Neuronal stem cell (in vitro differentiated cells): ENCODE measurements at regions not wholly inside any gene's neighbourhood (a gene's known extent, or its start where the extent isn't known, plus 50 kb on each side); places are given as distances from the start of the nearest gene placed in this dataset.

Experiments used
- DNase-seq: peaks from one replicate; pipeline ENCODE4 v3.0.0-alpha.2; 2013; ENCODE audit warnings: low spot score
- H2AFZ ChIP-seq: one replicate; pipeline ENCODE4 v1.6.1; 2013; ENCODE audit warnings: mild to moderate bottlenecking, low read length, inconsistent platforms
- H2AK5ac ChIP-seq: 2 replicates; pipeline ENCODE4 v1.6.1; 2013; ENCODE audit warnings: low read depth, mild to moderate bottlenecking, inconsistent platforms, low read length, moderate library complexity, mixed read lengths
- H2BK120ac ChIP-seq: 2 replicates; pipeline ENCODE4 v1.6.1; 2013; ENCODE audit warnings: low read depth, mild to moderate bottlenecking, inconsistent platforms, low read length, moderate library complexity, mixed read lengths
- H2BK12ac ChIP-seq: one replicate; pipeline ENCODE4 v1.6.1; 2013; ENCODE audit warnings: low read length, inconsistent platforms
- H2BK15ac ChIP-seq: 2 replicates; pipeline ENCODE4 v1.6.1; 2013; ENCODE audit warnings: mild to moderate bottlenecking, low read length, inconsistent platforms, mixed read lengths
- H2BK5ac ChIP-seq: one replicate; pipeline ENCODE4 v1.6.1; 2013; ENCODE audit warnings: inconsistent platforms, mild to moderate bottlenecking, low read length, moderate library complexity
- H3K14ac ChIP-seq: one replicate; pipeline ENCODE4 v1.6.1; 2013; ENCODE audit warnings: low read length, inconsistent platforms
- H3K18ac ChIP-seq: 2 replicates; pipeline ENCODE4 v1.6.1; 2013; ENCODE audit warnings: low read length, inconsistent platforms
- H3K23ac ChIP-seq: 2 replicates; pipeline ENCODE4 v1.6.1; 2013; ENCODE audit warnings: low read depth, mild to moderate bottlenecking, mixed read lengths, low read length, inconsistent platforms; ENCODE audit not compliant: poor library complexity
- H3K27ac ChIP-seq: replicated peaks from 3 replicates; pipeline ENCODE4 v1.5.1; 2013; ENCODE audit warnings: low read length, inconsistent platforms
- H3K27me3 ChIP-seq, 3 experiments: 2 replicates each; pipeline ENCODE4 v1.6.1; 2013; ENCODE audit warnings: low read length in 3 of 3, mild to moderate bottlenecking in 2 of 3, inconsistent platforms in 1 of 3, low read depth in 1 of 3, mixed read lengths in 1 of 3, moderate library complexity in 1 of 3; ENCODE audit not compliant: control insufficient read depth in 3 of 3, insufficient read depth in 3 of 3
- H3K36me3 ChIP-seq, 2 donors: replicated peaks in 1 of 2; 2 replicates each; pipeline ENCODE4 v1.6.1; 2013; ENCODE audit warnings: low read length in 2 of 2; ENCODE audit not compliant: control insufficient read depth in 2 of 2, insufficient read depth in 2 of 2
- H3K4ac ChIP-seq: 2 replicates; pipeline ENCODE4 v1.6.1; 2013; ENCODE audit warnings: inconsistent platforms, mild to moderate bottlenecking, low read length, moderate library complexity
- H3K4me1 ChIP-seq, 2 donors: 1 replicate in 1 of 2; 2 replicates in 1 of 2; pipeline ENCODE4 v1.6.1; 2013; ENCODE audit warnings: low read length in 2 of 2, low read depth in 1 of 2; ENCODE audit not compliant: control insufficient read depth in 2 of 2, insufficient read depth in 1 of 2
- H3K4me2 ChIP-seq: one replicate; pipeline ENCODE4 v1.6.1; 2013; ENCODE audit warnings: mild to moderate bottlenecking, low read length, inconsistent platforms; ENCODE audit not compliant: insufficient read depth, poor library complexity, severe bottlenecking
- H3K4me3 ChIP-seq, 2 donors: 2 replicates each; pipeline ENCODE4 v1.5.1; 2013; ENCODE audit warnings: low read length in 2 of 2, mild to moderate bottlenecking in 2 of 2, inconsistent platforms in 1 of 2, moderate library complexity in 1 of 2
- H3K79me1 ChIP-seq: one replicate; pipeline ENCODE4 v1.6.1; 2013; ENCODE audit warnings: low read depth, mild to moderate bottlenecking, inconsistent platforms, low read length, moderate library complexity
- H3K9ac ChIP-seq: one replicate; pipeline ENCODE4 v1.6.1; 2013; ENCODE audit warnings: mild to moderate bottlenecking, low read depth, low read length, inconsistent platforms; ENCODE audit not compliant: poor library complexity
- H3K9me3 ChIP-seq, 2 donors: replicated peaks in 1 of 2; 2 replicates each; pipeline versions ENCODE3 to v1.6.1; 2013; ENCODE audit warnings: low read length in 2 of 2, mild to moderate bottlenecking in 2 of 2, inconsistent platforms in 1 of 2, low read depth in 1 of 2, mixed read lengths in 1 of 2, moderate library complexity in 1 of 2; ENCODE audit not compliant: control insufficient read depth in 2 of 2, insufficient read depth in 1 of 2
- H4K8ac ChIP-seq: one replicate; pipeline ENCODE4 v1.6.1; 2013; ENCODE audit warnings: low read depth, mild to moderate bottlenecking, inconsistent platforms, low read length, moderate library complexity
- H4K91ac ChIP-seq: one replicate; pipeline ENCODE4 v1.6.1; 2013; ENCODE audit warnings: low read length, low read depth, mild to moderate bottlenecking, inconsistent platforms; ENCODE audit not compliant: poor library complexity
- WGBS, 2 donors: extraction: QIAGEN DNeasy Blood & Tissue Kit; methylation state at CpG; one replicate each; pipeline ENCODE4 v1.1.7; 2013; ENCODE audit warnings: missing lambda C conversion rate in 2 of 2, mixed read lengths in 1 of 2; ENCODE audit not compliant: insufficient read length in 2 of 2, insufficient replicate concordance in 1 of 2; ENCODE audit errors: extremely low coverage in 2 of 2; 5-methylcytosine and 5-hydroxymethylcytosine counted together

- Histone ChIP-seq H3K23ac (no peak overlapping the region), H4K91ac (no peak overlapping the region), H2BK15ac (no peak overlapping the region), H3K18ac (no peak overlapping the region), H3K4ac (no peak overlapping the region), H3K9ac (no peak overlapping the region), H3K27ac (no peak overlapping the region), H3K14ac (no peak overlapping the region), H2BK12ac (no peak overlapping the region), H2AFZ (no peak overlapping the region), H3K36me3 (no peaks in the 10 kb centered on the region), H3K4me2 (no peak overlapping the region), H3K4me3 (no peak overlapping the region), H3K9me3 (no peaks in the 10 kb centered on the region), H3K4me1 (no peaks in the 10 kb centered on the region), H3K27me3 (no peaks in the 10 kb centered on the region), H3K79me1 (no peaks in the 10 kb centered on the region), H2BK5ac (no peak overlapping the region), H2AK5ac (no peak overlapping the region), H2BK120ac (no peak overlapping the region), H4K8ac (no peak overlapping the region)
- no peak for DNase-seq
- WGBS, 2 donors: no CpG with 5 or more reads among the region's 1 CpG
Measured at GRCh38 chr13:63311587-63311986, 1895.9 kb upstream of the PCDH20 start.

- H3K4ac ChIP-seq: no peak overlapping the region
- no peaks in the 10 kb centered on the region for H3K27me3 ChIP-seq
- H3K36me3 ChIP-seq: no peaks in the 10 kb centered on the region
- no peak overlapping the region for H2BK5ac ChIP-seq
- H2BK12ac ChIP-seq: no peak overlapping the region
- H2AFZ ChIP-seq: no peak overlapping the region
- no peak overlapping the region for H3K9ac ChIP-seq
- H3K18ac ChIP-seq: no peak overlapping the region
- no peak overlapping the region for H3K4me2 ChIP-seq
- H3K27ac ChIP-seq: no peak overlapping the region
- no peak overlapping the region for H2BK120ac ChIP-seq
- no peaks in the 10 kb centered on the region for H3K9me3 ChIP-seq
- no peak overlapping the region for H3K23ac ChIP-seq
- no peak overlapping the region for H2AK5ac ChIP-seq
- H4K8ac ChIP-seq: no peak overlapping the region
- H3K4me3 ChIP-seq: no peak overlapping the region
- H3K79me1 ChIP-seq: no peaks in the 10 kb centered on the region
- no peak overlapping the region for H2BK15ac ChIP-seq
- WGBS, 2 donors: no CpG with 5 or more reads among the region's 5 CpGs
- H3K14ac ChIP-seq: no peak overlapping the region
- no peak overlapping the region for H4K91ac ChIP-seq
- no peaks in the 10 kb centered on the region for H3K4me1 ChIP-seq
- DNase-seq: no peak
Measured at GRCh38 chr13:63308549-63309165, 1893.0 kb upstream of the PCDH20 start.

- no peaks in the 10 kb centered on the region for H3K9me3 ChIP-seq
- H3K27ac ChIP-seq: no peak overlapping the region
- H3K36me3 ChIP-seq: no peaks in the 10 kb centered on the region
- no peak overlapping the region for H3K4me2 ChIP-seq
- no CpG with 5 or more reads among the region's 3 CpGs for WGBS, 2 donors
- no peak overlapping the region for H2AK5ac ChIP-seq
- H2BK15ac ChIP-seq: no peak overlapping the region
- H3K4me1 ChIP-seq: no peaks in the 10 kb centered on the region
- no peak overlapping the region for H3K9ac ChIP-seq
- H3K4me3 ChIP-seq: no peak overlapping the region
- no peak overlapping the region for H4K91ac ChIP-seq
- no peaks in the 10 kb centered on the region for H3K27me3 ChIP-seq
- no peak overlapping the region for H4K8ac ChIP-seq
- no peak overlapping the region for H2BK120ac ChIP-seq
- H3K4ac ChIP-seq: no peak overlapping the region
- no peak overlapping the region for H2BK12ac ChIP-seq
- H2BK5ac ChIP-seq: no peak overlapping the region
- no peak for DNase-seq
- H3K23ac ChIP-seq: no peak overlapping the region
- H3K18ac ChIP-seq: no peak overlapping the region
- no peak overlapping the region for H3K14ac ChIP-seq
- H2AFZ ChIP-seq: peak overlapping the region; percentile 64
- no peaks in the 10 kb centered on the region for H3K79me1 ChIP-seq
Measured at GRCh38 chr13:63307228-63307627, 1891.6 kb upstream of the PCDH20 start.

- Histone ChIP-seq H3K4ac (peak overlapping the region; percentile 89), H2AK5ac (no peak overlapping the region), H2BK15ac (no peak overlapping the region), H3K23ac (no peak overlapping the region), H3K9me3 (no peaks in the 10 kb centered on the region), H3K14ac (peak overlapping the region; percentile 38), H3K4me3 (no peak overlapping the region), H3K27me3 (no peaks in the 10 kb centered on the region), H2BK5ac (no peak overlapping the region), H3K27ac (no peak overlapping the region), H3K79me1 (no peaks in the 10 kb centered on the region), H2AFZ (no peak overlapping the region), H3K18ac (peak overlapping the region; percentile 48), H3K4me2 (no peak overlapping the region), H2BK12ac (no peak overlapping the region), H3K36me3 (no peaks in the 10 kb centered on the region), H3K9ac (no peak overlapping the region), H2BK120ac (no peak overlapping the region), H3K4me1 (no peaks in the 10 kb centered on the region), H4K8ac (no peak overlapping the region), H4K91ac (no peak overlapping the region)
- DNase-seq: no peak
- no CpG with 5 or more reads among the region's 40 CpGs for WGBS, 2 donors
Measured at GRCh38 chr13:63305641-63306133, 1890.0 kb upstream of the PCDH20 start.
